Left lung (tissue), 4 donors: ENCODE measurements at regions not wholly inside any gene's neighbourhood (a gene's known extent, or its start where the extent isn't known, plus 50 kb on each side); places are given as distances from the start of the nearest gene placed in this dataset.

Experiments
- ATAC-seq: fragments of 200-7000 bp; cut with Tn5 transposase; one replicate; pipeline ENCODE4 v1.9.1; 2020; ENCODE audit warnings: moderate library complexity
- DNase-seq, 4 donors: peaks; one replicate each; pipeline ENCODE4 v3.0.0-alpha.2; 2013 to 2020
- H3K27ac ChIP-seq, 2 donors: fragments of 200-600 bp; sonication (generic) in 1 of 2; one replicate each; pipeline versions ENCODE4 v1.5.0 to v1.8.0; 2020 to 2021
- H3K27me3 ChIP-seq, 2 donors: fragments of 200-600 bp; sonication (generic) in 1 of 2; one replicate each; pipeline versions ENCODE4 v1.5.0 to v1.8.0; 2020 to 2021
- H3K36me3 ChIP-seq, 2 donors: fragments of 200-600 bp; sonication (generic) in 1 of 2; one replicate each; pipeline versions ENCODE4 v1.5.0 to v1.8.0; 2020 to 2021
- H3K4me1 ChIP-seq, 2 donors: fragments of 200-600 bp; one replicate each; pipeline ENCODE4 v1.8.0; 2021
- H3K4me3 ChIP-seq, 2 donors: fragments of 200-600 bp; sonication (generic) in 1 of 2; one replicate each; pipeline versions ENCODE4 v1.5.0 to v1.8.0; 2020 to 2021; ENCODE audit warnings: mild to moderate bottlenecking in 1 of 2
- H3K9me3 ChIP-seq, 2 donors: fragments of 200-600 bp; sonication (generic) in 1 of 2; one replicate each; pipeline versions ENCODE4 v1.5.0 to v1.8.0; 2020 to 2021
- CTCF ChIP-seq, 2 donors: fragments of 200-600 bp; sonication (generic) in 1 of 2; IDR thresholded peaks; one replicate each; pipeline versions ENCODE4 v1.5.0 to v1.8.0; 2021; ENCODE audit warnings: antibody characterized with exemption in 2 of 2
- intact Hi-C, 2 donors: fragments of 100-400 bp; cut with DNase I; formaldehyde crosslinking; loops; one replicate each; pipeline versions ENCODE4 v1.11.2 to v1.14.2; 2022
- donor health status: DM: no; HTN: yes; CAD: no.
- donor health status: DM: no; HTN: no; CAD: no.

DNA sequence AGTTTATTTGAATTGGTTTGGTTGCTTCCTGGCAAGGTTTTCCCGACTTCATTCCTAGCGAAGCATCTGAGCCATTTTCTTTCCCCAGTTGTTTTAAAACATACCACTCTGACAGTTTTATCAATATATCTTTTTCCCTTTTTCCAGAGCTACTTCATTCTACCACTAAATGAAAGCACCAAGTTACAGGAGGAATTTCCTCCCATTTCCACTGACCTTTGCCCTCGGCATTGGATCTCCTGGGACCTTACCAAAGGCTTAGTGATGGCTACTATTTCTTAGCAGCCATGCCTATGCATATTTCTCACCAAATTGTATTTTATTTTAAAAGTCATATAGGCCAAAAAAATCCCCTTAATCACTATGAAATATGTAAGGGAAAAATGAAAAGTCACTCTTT, 150.5 kb downstream of the ZNF330 start:
- no peak for TF ChIP-seq CTCF (IDR thresholded peaks at IDR 0.05)
- Histone ChIP-seq H3K27ac (no peak overlapping the region), H3K9me3 (peaks cover 0 to 8% of the 10 kb centered on the region in 2 donors), H3K27me3 (no peaks in the 10 kb centered on the region), H3K4me1 (no peaks in the 10 kb centered on the region), H3K4me3 (no peak overlapping the region), H3K36me3 (no peaks in the 10 kb centered on the region)
- ATAC-seq (no peak), DNase-seq (no peak)
- intact Hi-C loops: no loop called here

DNA sequence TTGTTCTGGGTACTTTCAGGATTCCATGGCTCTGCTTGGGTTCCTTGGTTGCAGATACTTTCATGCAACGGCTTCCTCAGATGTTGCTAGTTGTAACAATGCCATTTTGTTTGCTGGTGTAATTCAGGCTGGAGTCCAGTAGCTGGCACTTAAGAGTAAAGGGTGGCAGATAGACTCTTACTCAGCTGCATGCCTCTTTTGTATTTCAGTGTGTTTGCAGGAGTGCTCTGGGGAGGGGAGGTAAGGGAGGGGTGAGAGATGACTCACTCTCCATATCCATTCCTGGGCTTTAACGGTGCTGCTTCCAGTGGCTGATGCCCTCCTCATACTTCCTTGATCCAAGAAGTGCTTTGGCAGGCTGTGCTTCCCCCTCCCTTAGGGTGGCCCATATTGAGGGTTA, 155.2 kb downstream of the ZNF330 start:
- TF ChIP-seq CTCF (IDR thresholded peaks at IDR 0.05): no peak
- ATAC-seq (peak; percentile 100), DNase-seq (no peak)
- Histone ChIP-seq H3K27ac (no peak overlapping the region), H3K4me1 (no peaks in the 10 kb centered on the region), H3K36me3 (no peaks in the 10 kb centered on the region), H3K27me3 (no peaks in the 10 kb centered on the region), H3K4me3 (no peak overlapping the region), H3K9me3 (peaks cover 0 to 3% of the 10 kb centered on the region in 2 donors)
- intact Hi-C loops: no loop called here

DNA sequence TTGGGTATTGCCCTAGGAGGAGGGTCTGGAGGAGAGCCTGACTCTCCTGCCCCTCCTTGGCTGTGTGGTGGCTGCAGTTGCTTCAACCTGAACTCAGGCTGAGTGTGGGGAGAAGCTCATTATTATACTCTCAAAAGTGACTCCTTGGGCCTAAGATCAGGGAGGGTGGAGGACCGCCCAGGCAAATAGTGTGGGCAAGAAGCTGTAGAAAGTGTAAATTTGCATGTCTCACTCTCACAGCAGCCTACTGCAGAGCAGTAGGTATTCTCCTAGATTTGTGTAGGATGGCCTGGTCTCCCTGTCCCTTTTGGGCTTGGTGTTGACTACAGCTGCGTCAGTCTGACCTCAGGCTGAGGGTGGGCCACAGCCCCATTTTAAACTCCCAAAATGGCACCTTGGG, 156.1 kb downstream of the ZNF330 start:
- Histone ChIP-seq H3K4me3 (no peak overlapping the region), H3K27me3 (no peaks in the 10 kb centered on the region), H3K36me3 (no peaks in the 10 kb centered on the region), H3K4me1 (no peaks in the 10 kb centered on the region), H3K9me3 (peaks cover 0 to 3% of the 10 kb centered on the region in 2 donors), H3K27ac (no peak overlapping the region)
- no peak for TF ChIP-seq CTCF (IDR thresholded peaks at IDR 0.05)
- intact Hi-C loops: no loop called here
- ATAC-seq (no peak), DNase-seq (no peak)

DNA sequence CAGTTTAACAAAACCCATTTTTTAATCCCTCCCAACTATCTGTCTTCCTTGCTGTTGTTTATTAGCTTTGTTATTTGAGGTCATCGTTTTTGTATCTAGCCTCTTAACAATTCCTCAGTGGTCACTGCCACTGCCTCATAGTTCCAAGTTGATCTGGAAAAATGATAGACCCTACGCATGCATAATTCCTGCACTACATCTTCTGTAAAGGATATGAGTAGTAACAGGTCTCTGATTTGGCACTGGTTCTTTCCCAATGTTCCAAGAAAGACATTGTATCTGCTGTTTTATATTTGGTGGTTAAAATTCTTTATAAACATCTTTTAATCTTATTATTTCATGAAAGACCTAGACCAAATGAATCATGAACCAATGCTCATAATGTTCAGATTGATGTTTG, 166.6 kb downstream of the ZNF330 start:
- no peak overlapping the region for H3K27ac ChIP-seq
- ATAC-seq: no peak
- intact Hi-C loops: no loop called here

GRCh38 chr4:141388481-141388880, 167.8 kb downstream of the ZNF330 start:
- no peaks in the 10 kb centered on the region for H3K4me1 ChIP-seq
- H3K27me3 ChIP-seq: no peaks in the 10 kb centered on the region
- ATAC-seq (peak; percentile 29), DNase-seq (no peak)
- no peaks in the 10 kb centered on the region for H3K36me3 ChIP-seq
- intact Hi-C loops: no loop called here
- no peak overlapping the region for H3K27ac ChIP-seq
- TF ChIP-seq CTCF (IDR thresholded peaks at IDR 0.05): no peak
- H3K4me3 ChIP-seq: no peak overlapping the region
- H3K9me3 ChIP-seq: no peaks in the 10 kb centered on the region

More for the DNA sequence above, 166.6 kb downstream of the ZNF330 start:
- Histone ChIP-seq H3K9me3 (peaks cover 0 to 1% of the 10 kb centered on the region in 2 donors), H3K27me3 (no peaks in the 10 kb centered on the region), H3K4me1 (no peaks in the 10 kb centered on the region), H3K4me3 (no peak overlapping the region), H3K36me3 (no peaks in the 10 kb centered on the region)
- TF ChIP-seq CTCF (IDR thresholded peaks at IDR 0.05): no peak
- no peak for DNase-seq
